22Rv1 (cell line): ENCODE measurements at regions not wholly inside any gene's neighbourhood (a gene's known extent, or its start where the extent isn't known, plus 50 kb on each side); places are given as distances from the start of the nearest gene placed in this dataset.

Source experiments
- H3K27ac ChIP-seq: fragments of 450-650 bp; 2 replicates; pipeline ENCODE4 v1.5.1; 2017
- ZFX ChIP-seq: fragments of 450-650 bp; IDR thresholded peaks from 2 replicates; pipeline ENCODE4 v1.6.1; 2017; ENCODE audit warnings: antibody characterized with exemption, borderline replicate concordance
- TF ChIP-seq, protein P1 (sequence below): fragments of 450-650 bp; IDR thresholded peaks from 2 replicates; pipeline ENCODE4 v1.5.1; 2017; ENCODE audit warnings: mild to moderate bottlenecking

DNA sequence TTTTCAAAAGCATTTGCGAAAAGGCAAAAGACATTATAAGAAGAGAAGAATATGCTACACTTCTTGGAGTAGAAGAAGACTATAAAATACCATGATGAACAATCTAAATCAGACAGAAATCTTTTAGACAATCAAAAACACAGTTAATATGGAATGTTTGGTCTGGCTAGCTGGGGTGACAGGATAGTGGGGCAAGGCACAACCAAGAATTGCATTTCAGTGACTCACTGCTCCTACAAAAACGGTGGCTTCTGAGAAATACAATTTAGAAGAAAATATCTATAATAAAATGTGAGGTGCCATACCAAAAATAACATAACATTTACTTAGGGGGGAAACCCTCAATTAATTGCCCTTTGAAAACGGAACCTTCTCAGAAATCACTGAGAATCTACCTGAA lies 363.4 kb downstream of the NPR3 start:
- no peak overlapping the region for H3K27ac ChIP-seq
- TF ChIP-seq, protein P1, sequence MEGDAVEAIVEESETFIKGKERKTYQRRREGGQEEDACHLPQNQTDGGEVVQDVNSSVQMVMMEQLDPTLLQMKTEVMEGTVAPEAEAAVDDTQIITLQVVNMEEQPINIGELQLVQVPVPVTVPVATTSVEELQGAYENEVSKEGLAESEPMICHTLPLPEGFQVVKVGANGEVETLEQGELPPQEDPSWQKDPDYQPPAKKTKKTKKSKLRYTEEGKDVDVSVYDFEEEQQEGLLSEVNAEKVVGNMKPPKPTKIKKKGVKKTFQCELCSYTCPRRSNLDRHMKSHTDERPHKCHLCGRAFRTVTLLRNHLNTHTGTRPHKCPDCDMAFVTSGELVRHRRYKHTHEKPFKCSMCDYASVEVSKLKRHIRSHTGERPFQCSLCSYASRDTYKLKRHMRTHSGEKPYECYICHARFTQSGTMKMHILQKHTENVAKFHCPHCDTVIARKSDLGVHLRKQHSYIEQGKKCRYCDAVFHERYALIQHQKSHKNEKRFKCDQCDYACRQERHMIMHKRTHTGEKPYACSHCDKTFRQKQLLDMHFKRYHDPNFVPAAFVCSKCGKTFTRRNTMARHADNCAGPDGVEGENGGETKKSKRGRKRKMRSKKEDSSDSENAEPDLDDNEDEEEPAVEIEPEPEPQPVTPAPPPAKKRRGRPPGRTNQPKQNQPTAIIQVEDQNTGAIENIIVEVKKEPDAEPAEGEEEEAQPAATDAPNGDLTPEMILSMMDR: no peak
- no peak for TF ChIP-seq ZFX

DNA sequence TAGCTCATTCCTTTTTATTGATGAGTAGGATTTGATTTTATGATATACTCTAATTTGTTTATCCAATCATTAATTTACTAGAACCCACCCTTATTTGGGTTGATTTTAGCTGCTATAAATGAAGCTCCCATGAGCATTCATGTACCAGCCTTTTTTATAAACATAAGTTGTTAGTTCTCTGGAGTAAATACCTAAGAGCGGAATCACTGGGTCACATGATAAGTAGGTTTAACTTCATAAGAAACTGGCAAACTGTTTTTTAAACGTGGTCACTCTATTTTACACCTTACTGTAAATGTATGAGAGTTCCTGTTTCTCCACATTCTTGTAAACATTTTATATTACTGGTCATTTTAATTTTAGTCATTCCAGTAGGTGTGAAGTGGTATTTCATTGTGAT lies 364.6 kb downstream of the NPR3 start:
- H3K27ac ChIP-seq: no peak overlapping the region
- TF ChIP-seq, protein P1: no peak
- no peak for TF ChIP-seq ZFX

DNA sequence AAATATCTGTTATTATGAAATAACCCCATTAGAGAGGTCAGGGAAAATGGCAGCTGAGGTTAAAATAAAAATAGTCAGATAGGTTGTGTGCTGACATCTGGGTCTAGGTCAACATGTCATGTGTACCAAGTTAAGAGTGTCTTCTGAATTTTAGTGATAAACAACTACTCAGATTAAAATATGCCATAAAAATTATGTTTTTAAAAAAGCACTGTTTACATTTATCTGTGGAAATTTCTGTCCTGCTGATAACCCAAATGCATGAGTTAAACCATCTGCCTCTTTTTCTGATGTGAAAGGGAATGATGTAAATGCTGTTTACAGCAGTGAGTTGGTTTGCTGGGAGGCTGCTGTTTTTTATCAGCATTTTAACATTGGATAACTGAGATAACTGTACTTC lies 361.2 kb upstream of the TARS1 start:
- no peak overlapping the region for H3K27ac ChIP-seq
- TF ChIP-seq, protein P1: no peak
- no peak for TF ChIP-seq ZFX

DNA sequence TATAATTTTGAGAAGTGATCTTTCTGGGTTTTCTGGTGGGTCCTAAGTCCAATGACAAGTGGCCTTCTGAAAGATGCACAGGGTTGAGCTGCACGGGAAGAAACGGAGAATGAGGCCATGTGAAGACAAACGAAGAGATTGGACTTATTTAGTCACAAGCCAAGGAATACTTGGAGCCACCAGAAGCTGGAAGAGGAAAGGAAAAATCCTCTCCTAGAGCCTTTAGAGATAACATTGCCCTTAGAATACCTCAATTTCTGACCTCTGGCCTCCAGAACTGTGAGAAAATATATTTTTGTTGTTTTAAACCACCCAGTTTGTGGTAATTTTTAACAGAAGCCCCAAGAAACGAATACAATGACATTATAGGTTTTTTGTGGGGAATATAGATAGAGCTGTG lies 360.5 kb upstream of the TARS1 start:
- no peak for TF ChIP-seq ZFX
- TF ChIP-seq, protein P1: no peak
- no peak overlapping the region for H3K27ac ChIP-seq

DNA sequence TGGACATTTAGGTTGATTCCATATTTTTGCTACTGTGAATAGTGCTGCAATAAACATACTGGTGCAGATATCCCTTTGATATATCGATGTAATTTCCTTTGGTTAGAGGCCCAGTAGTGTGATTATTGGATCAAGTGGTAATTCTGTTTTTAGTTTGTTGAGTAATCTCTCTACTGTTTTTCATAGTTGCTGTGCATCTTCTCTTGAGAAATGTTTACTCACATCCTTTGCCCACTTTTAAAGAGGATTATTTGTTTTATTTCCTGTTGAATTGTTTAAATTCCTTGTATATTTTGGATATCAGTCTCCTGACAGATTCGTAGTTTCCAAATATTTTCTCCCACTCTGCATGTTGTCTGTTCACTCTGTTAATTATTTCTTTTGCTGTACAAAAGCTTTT lies 352.6 kb upstream of the TARS1 start:
- TF ChIP-seq, protein P1: no peak
- TF ChIP-seq ZFX: no peak
- H3K27ac ChIP-seq: no peak overlapping the region

DNA sequence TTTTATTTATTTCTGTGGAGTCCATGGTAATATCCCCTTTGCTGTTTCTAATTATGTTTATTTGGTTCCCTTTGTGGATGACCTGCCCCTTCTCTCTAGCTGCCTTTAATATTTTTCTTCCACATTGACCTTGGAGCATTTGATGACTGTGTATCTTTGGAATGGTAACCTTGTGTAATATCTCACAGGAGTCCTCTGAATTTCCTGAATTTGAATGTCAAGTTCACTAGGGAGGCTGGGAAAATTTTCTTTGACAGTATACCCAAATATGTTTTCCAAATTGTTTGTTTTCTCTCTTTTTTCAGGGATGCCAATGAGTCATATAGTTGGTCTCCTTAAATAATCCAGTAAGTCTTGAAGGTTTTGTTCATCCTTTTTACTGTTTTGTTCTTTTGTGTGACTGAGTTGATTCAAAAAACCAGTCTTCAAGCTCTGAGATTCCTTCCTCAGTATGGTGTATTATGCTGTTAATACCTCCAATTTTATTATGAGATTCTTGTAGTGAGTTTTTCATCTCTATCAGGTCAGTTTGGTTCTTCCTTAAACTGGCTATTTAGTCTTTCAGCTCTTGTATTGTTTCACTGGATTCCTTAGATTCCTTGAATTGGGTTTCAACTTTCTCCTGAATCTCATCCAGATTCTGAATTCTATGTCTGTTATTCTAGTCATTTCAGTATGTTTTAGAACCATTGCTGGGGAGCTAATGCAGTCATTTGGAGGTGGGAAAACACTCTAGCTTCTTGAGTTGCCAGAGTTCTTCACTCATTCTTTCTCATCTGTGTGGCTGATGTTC lies 349.0 kb upstream of the TARS1 start:
- TF ChIP-seq ZFX: no peak
- TF ChIP-seq, protein P1: no peak
- no peak overlapping the region for H3K27ac ChIP-seq

DNA sequence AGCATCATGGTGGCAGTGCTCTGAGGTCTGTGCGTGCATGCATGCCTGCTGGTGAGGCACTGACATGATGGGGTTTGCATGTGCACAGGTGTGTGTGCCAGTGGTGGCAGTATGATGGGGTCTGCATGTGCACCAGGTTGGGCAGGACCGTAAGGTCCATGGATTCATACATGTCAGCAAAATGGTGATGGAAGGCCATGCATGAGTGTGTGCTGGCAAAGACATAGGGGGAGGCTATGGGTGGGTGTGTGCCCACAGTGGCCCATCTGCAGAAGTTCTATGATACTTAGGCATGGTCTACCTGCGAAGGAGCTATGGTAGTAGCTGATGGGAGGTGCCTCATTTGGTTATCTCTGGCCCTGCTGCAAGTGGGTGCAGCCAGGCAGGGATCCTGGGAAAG lies 348.0 kb upstream of the TARS1 start:
- no peak overlapping the region for H3K27ac ChIP-seq
- TF ChIP-seq, protein P1: no peak
- no peak for TF ChIP-seq ZFX
